ENCODE measurements at regions not wholly inside any gene's neighbourhood (a gene's known extent, or its start where the extent isn't known, plus 50 kb on each side); places are given as distances from the start of the nearest gene placed in this dataset.

GRCh38 chr10:43938810-43939209 lies 290.1 kb upstream of the ZNF32 start:
- H3K36me3 ChIP-seq: no peaks in the 10 kb centered on the region
- TF ChIP-seq CTCF (IDR thresholded peaks at IDR 0.05) (no peak), POLR2A (IDR thresholded peaks at IDR 0.05) (no peak), EP300 (IDR thresholded peaks at IDR 0.05) (no peak)
- H3K27ac ChIP-seq: no peak overlapping the region
- no peak overlapping the region for H3K4me3 ChIP-seq
- no peaks in the 10 kb centered on the region for H3K27me3 ChIP-seq
- H3K9me3 ChIP-seq: no peaks in the 10 kb centered on the region
- 78 to 88% methylated on average over 8 of the region's 8 CpGs for WGBS, 2 donors
- DNase-seq (ENCODE audit: low spot score in 2 of 2): no peak
- H3K4me1 ChIP-seq: peaks cover 0 to 28% (median 0%) of the 10 kb centered on the region in 4 donors

DNA sequence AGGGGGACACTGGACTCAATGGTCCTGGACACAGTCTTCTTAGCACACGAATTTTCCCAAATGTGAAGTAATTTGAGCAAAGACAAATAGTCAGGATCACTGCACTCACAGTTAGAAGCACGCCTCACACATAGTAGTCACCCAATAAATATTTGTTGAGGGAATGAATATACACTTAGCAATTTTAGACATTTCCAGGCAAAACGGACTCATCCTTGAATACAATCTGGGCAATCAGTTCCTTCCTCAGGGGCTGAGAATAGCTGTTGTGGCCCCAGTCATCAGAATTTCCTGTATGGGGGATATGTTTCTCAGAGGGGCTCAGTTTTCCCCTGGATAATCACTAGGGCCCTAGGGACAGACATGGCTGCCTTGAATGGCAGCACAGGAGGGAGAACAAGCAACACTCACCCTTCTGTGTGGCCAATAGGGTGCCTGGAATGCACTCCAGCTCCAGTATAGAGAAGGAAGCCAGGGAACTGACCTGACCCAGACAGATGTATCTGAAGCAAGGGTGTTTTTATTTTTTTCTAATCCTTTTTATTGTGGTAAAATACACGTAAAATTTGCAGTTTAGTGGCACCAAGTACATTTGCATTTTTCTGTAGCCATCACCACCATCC lies 282.7 kb upstream of the ZNF32 start:
- Histone ChIP-seq H3K4me1 (no peaks in the 10 kb centered on the region), H3K27ac (no peak overlapping the region), H3K27me3 (no peaks in the 10 kb centered on the region), H3K9me3 (no peaks in the 10 kb centered on the region), H3K4me3 (no peak overlapping the region), H3K36me3 (no peaks in the 10 kb centered on the region)
- DNase-seq (ENCODE audit: low spot score in 2 of 2): no peak
- no peak for TF ChIP-seq EP300 (IDR thresholded peaks at IDR 0.05)
- no peak for TF ChIP-seq CTCF (IDR thresholded peaks at IDR 0.05)
- no peak for TF ChIP-seq POLR2A (IDR thresholded peaks at IDR 0.05)
- 82% methylated on average over 4 of the region's 4 CpGs for WGBS, 2 donors

DNA sequence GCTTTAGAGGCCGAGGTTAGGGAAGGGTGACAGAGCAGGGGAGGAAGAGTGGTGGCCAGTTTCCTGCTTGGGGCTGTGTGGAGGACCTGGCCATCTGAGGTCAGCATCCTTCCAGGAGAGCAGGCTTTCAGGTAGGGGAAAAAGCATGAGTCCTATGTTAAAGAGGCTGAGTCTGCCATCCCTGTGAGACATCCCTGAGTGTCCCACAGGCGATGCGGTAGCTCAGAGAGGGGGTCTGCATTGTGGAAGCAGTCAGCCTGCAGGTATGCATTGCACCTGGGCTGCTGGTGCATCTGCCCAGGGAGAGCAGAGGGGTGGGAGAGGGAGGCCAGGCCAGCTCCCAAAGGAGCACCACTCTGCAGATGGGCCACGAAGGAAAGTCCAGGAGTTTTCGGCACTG lies 282.1 kb upstream of the ZNF32 start:
- no peak for DNase-seq (ENCODE audit: low spot score in 2 of 2)
- no peaks in the 10 kb centered on the region for H3K4me1 ChIP-seq
- WGBS, 2 donors: 91 to 98% methylated on average over 5 of the region's 5 CpGs
- no peak overlapping the region for H3K4me3 ChIP-seq
- no peaks in the 10 kb centered on the region for H3K36me3 ChIP-seq
- H3K9me3 ChIP-seq: no peaks in the 10 kb centered on the region
- no peak for TF ChIP-seq EP300 (IDR thresholded peaks at IDR 0.05)
- no peak for TF ChIP-seq CTCF (IDR thresholded peaks at IDR 0.05)
- no peak for TF ChIP-seq POLR2A (IDR thresholded peaks at IDR 0.05)
- H3K27me3 ChIP-seq: no peaks in the 10 kb centered on the region
- no peak overlapping the region for H3K27ac ChIP-seq

DNA sequence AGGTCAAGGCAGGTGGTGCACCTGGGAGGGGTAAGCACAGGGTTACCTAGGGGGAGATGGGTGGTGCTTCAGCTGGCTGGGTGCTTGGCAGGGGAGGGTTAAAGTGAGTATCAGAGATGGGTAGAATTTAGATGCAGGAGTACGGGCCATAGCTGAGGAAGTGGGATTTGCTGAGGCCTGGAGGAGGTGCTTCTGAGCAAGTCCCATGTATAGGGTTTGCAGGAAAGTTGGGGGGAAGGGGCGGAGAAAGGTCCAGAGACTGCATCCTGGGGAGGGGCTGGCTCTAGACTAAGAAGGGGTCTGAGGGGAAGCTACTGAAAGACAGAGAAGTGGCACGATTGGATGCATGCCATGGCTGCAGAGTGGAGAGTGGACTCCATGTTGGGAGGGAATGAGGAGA lies 281.6 kb upstream of the ZNF32 start:
- Histone ChIP-seq H3K36me3 (no peaks in the 10 kb centered on the region), H3K27ac (no peak overlapping the region), H3K4me1 (no peaks in the 10 kb centered on the region), H3K27me3 (no peaks in the 10 kb centered on the region), H3K9me3 (no peaks in the 10 kb centered on the region), H3K4me3 (no peak overlapping the region)
- 86 to 88% methylated on average over 3 of the region's 3 CpGs for WGBS, 2 donors
- TF ChIP-seq EP300 (IDR thresholded peaks at IDR 0.05) (no peak), CTCF (IDR thresholded peaks at IDR 0.05) (no peak), POLR2A (IDR thresholded peaks at IDR 0.05) (no peak)
- no peak for DNase-seq (ENCODE audit: low spot score in 2 of 2)

- H3K4me1 ChIP-seq: no peaks in the 10 kb centered on the region
- DNase-seq (ENCODE audit: low spot score in 2 of 2): no peak
- H3K9me3 ChIP-seq: no peaks in the 10 kb centered on the region
- no peaks in the 10 kb centered on the region for H3K27me3 ChIP-seq
- no peak for TF ChIP-seq CTCF (IDR thresholded peaks at IDR 0.05)
- no peak for TF ChIP-seq EP300 (IDR thresholded peaks at IDR 0.05)
- TF ChIP-seq POLR2A (IDR thresholded peaks at IDR 0.05): no peak
- H3K4me3 ChIP-seq: no peak overlapping the region
- 84 to 93% methylated on average over 6 of the region's 6 CpGs for WGBS, 2 donors
- H3K36me3 ChIP-seq: no peaks in the 10 kb centered on the region
- no peak overlapping the region for H3K27ac ChIP-seq
These were observed 280.4 kb upstream of the ZNF32 start for GRCh38 chr10:43929122-43929521.

Data from tibial nerve (tissue), 4 donors.